Smooth muscle cell (in vitro differentiated cells): ENCODE measurements at regions not wholly inside any gene's neighbourhood (a gene's known extent, or its start where the extent isn't known, plus 50 kb on each side); places are given as distances from the start of the nearest gene placed in this dataset.

ENCODE experiments used
- DNase-seq: peaks from one replicate; lab custom pipeline; 2025; ENCODE audit not compliant: unreplicated experiment; lab: John Stamatoyannopoulos, UW
- H2AFZ ChIP-seq: fragments of 200-600 bp; sonication (generic); 2 replicates; pipeline ENCODE4 v1.6.0; 2016; ENCODE audit warnings: antibody characterized with exemption, low read depth, mild to moderate bottlenecking
- H3F3A ChIP-seq: fragments of 200-600 bp; sonication (generic); 2 replicates; pipeline ENCODE4 v1.6.0; 2017; ENCODE audit warnings: antibody characterized with exemption, low read depth
- H3K27ac ChIP-seq: fragments of 200-600 bp; sonication (generic); 2 replicates; pipeline ENCODE4 v1.5.1; 2016; ENCODE audit warnings: low read depth, mild to moderate bottlenecking
- H3K27me3 ChIP-seq: fragments of 200-600 bp; sonication (generic); 2 replicates; pipeline ENCODE4 v1.6.1; 2016; ENCODE audit warnings: low read depth, mild to moderate bottlenecking
- H3K36me3 ChIP-seq: fragments of 200-600 bp; sonication (generic); 2 replicates; pipeline ENCODE4 v1.5.1; 2016; ENCODE audit warnings: low read depth
- H3K4me1 ChIP-seq: fragments of 200-600 bp; sonication (generic); 2 replicates; pipeline ENCODE4 v1.5.1; 2016; ENCODE audit warnings: low read depth
- H3K4me2 ChIP-seq: fragments of 200-600 bp; sonication (generic); 2 replicates; pipeline ENCODE4 v1.6.0; 2016; ENCODE audit warnings: mild to moderate bottlenecking
- H3K4me3 ChIP-seq: fragments of 200-600 bp; sonication (generic); 2 replicates; pipeline ENCODE4 v1.5.1; 2016; ENCODE audit warnings: mild to moderate bottlenecking
- H3K79me2 ChIP-seq: fragments of 200-600 bp; sonication (generic); 2 replicates; pipeline ENCODE4 v1.6.0; 2016; ENCODE audit warnings: low read depth, mild to moderate bottlenecking
- H3K9ac ChIP-seq: fragments of 200-600 bp; sonication (generic); 2 replicates; pipeline ENCODE4 v1.6.0; 2016; ENCODE audit warnings: low read depth
- H3K9me3 ChIP-seq: fragments of 200-600 bp; sonication (generic); replicated peaks from 2 replicates; pipeline ENCODE4 v1.5.1; 2016; ENCODE audit warnings: low read depth
- H4K20me1 ChIP-seq: fragments of 200-600 bp; sonication (generic); 2 replicates; pipeline ENCODE4 v1.6.0; 2016; ENCODE audit warnings: low read depth
- WGBS: methylation state at CpG from one replicate; pipeline ENCODE4 v1.1.7; 2016; ENCODE audit warnings: low lambda C conversion rate; 5-methylcytosine and 5-hydroxymethylcytosine counted together
- TF ChIP-seq, protein P1 (sequence below): fragments of 200-600 bp; sonication (generic); IDR thresholded peaks from 2 replicates; pipeline ENCODE4 v1.5.1; 2017; ENCODE audit warnings: borderline replicate concordance, mild to moderate bottlenecking, antibody characterized with exemption; ENCODE audit not compliant: insufficient read depth, poor library complexity, severe bottlenecking

DNA sequence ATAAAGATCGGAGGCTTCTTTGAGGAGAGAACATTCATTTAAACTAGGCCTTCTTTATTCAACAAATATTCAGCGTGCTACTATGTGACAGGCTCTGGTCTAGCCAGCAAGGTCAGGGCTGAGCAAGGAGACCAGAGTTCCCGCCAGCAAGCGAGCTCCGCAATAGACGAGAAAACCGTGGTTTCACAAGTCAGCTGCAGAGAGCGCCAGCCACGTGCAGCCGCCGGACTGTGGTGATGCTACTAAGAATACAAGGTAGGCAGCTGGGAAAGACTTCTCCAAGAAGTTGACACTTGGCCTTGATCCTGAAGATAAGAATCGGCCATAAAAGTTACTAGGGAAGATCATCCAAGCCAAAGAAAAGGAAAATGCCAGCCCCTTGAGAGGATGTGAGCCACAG, 533.7 kb upstream of the SALL3 start:
- 91% methylated on average over 12 of the region's 12 CpGs for WGBS
- Histone ChIP-seq H3K27me3 (no peaks in the 10 kb centered on the region), H4K20me1 (no peaks in the 10 kb centered on the region), H2AFZ (no peak overlapping the region), H3K36me3 (no peaks in the 10 kb centered on the region), H3K27ac (no peak overlapping the region), H3F3A (no peaks in the 10 kb centered on the region), H3K9me3 (no peaks in the 10 kb centered on the region), H3K4me2 (no peak overlapping the region), H3K9ac (no peak overlapping the region), H3K79me2 (no peaks in the 10 kb centered on the region), H3K4me1 (no peaks in the 10 kb centered on the region), H3K4me3 (no peak overlapping the region)
- DNase-seq: no peak
- TF ChIP-seq, protein P1, sequence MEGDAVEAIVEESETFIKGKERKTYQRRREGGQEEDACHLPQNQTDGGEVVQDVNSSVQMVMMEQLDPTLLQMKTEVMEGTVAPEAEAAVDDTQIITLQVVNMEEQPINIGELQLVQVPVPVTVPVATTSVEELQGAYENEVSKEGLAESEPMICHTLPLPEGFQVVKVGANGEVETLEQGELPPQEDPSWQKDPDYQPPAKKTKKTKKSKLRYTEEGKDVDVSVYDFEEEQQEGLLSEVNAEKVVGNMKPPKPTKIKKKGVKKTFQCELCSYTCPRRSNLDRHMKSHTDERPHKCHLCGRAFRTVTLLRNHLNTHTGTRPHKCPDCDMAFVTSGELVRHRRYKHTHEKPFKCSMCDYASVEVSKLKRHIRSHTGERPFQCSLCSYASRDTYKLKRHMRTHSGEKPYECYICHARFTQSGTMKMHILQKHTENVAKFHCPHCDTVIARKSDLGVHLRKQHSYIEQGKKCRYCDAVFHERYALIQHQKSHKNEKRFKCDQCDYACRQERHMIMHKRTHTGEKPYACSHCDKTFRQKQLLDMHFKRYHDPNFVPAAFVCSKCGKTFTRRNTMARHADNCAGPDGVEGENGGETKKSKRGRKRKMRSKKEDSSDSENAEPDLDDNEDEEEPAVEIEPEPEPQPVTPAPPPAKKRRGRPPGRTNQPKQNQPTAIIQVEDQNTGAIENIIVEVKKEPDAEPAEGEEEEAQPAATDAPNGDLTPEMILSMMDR: no peak

GRCh38 chr18:78447211-78447610, 532.4 kb upstream of the SALL3 start:
- Histone ChIP-seq H2AFZ (no peak overlapping the region), H3K36me3 (no peaks in the 10 kb centered on the region), H3K9ac (no peak overlapping the region), H3K4me2 (no peak overlapping the region), H4K20me1 (no peaks in the 10 kb centered on the region), H3K27me3 (no peaks in the 10 kb centered on the region), H3K79me2 (no peaks in the 10 kb centered on the region), H3F3A (no peaks in the 10 kb centered on the region), H3K4me1 (no peaks in the 10 kb centered on the region), H3K27ac (no peak overlapping the region), H3K4me3 (no peak overlapping the region), H3K9me3 (no peaks in the 10 kb centered on the region)
- WGBS: 73% methylated on average over 4 of the region's 4 CpGs
- TF ChIP-seq, protein P1: no peak
- no peak for DNase-seq

GRCh38 chr18:78448106-78448505, 531.5 kb upstream of the SALL3 start:
- Histone ChIP-seq H3K9ac (no peak overlapping the region), H3K79me2 (no peaks in the 10 kb centered on the region), H3F3A (no peaks in the 10 kb centered on the region), H3K36me3 (no peaks in the 10 kb centered on the region), H3K4me2 (no peak overlapping the region), H2AFZ (no peak overlapping the region), H3K27me3 (no peaks in the 10 kb centered on the region), H4K20me1 (no peaks in the 10 kb centered on the region), H3K27ac (no peak overlapping the region), H3K9me3 (no peaks in the 10 kb centered on the region), H3K4me3 (no peak overlapping the region), H3K4me1 (no peaks in the 10 kb centered on the region)
- TF ChIP-seq, protein P1: no peak
- no peak for DNase-seq
- WGBS: 72% methylated on average over 5 of the region's 5 CpGs

DNA sequence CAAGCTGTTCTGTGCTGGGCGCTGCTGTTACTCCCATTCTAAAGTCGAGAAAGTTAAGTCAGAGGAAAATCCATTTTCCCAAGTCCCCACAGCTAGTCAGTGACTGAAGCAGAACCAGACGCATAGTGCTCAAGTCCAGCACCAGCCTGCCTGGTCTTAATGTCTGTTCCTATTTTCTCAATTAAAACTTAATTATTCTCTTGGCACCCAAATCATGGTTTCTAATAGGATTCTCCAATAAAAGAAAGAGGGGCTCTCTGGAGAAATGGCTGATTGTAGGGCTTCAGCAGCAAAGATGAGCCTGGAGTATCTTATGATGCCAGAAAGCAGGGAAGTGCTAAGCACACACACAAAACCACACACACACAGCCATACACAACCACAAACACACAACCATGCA, 531.0 kb upstream of the SALL3 start:
- no peaks in the 10 kb centered on the region for H3K9me3 ChIP-seq
- H3K9ac ChIP-seq: no peak overlapping the region
- no peak overlapping the region for H2AFZ ChIP-seq
- no peaks in the 10 kb centered on the region for H3K36me3 ChIP-seq
- 95% methylated on average over 3 of the region's 3 CpGs for WGBS
- H4K20me1 ChIP-seq: no peaks in the 10 kb centered on the region
- no peak overlapping the region for H3K27ac ChIP-seq
- DNase-seq: no peak
- TF ChIP-seq, protein P1: no peak
- no peaks in the 10 kb centered on the region for H3K27me3 ChIP-seq
- no peaks in the 10 kb centered on the region for H3K79me2 ChIP-seq
- H3K4me3 ChIP-seq: no peak overlapping the region
- no peaks in the 10 kb centered on the region for H3K4me1 ChIP-seq
- no peak overlapping the region for H3K4me2 ChIP-seq
- no peaks in the 10 kb centered on the region for H3F3A ChIP-seq
